ENCODE measurements at regions not wholly inside any gene's neighbourhood (a gene's known extent, or its start where the extent isn't known, plus 50 kb on each side); places are given as distances from the start of the nearest gene placed in this dataset.
"Not testable (repeated sequence)": the region's sequence is repeated elsewhere in the genome, so short reads cannot be mapped to it uniquely, and the experiment has no call there.

- not testable (repeated sequence) for TF ChIP-seq USF2 (IDR thresholded peaks at IDR 0.05; ENCODE audit: low read depth, low read length); CTCF (conservative IDR thresholded peaks at IDR 0.05; ENCODE audit: low read depth, low read length); RFX5 (IDR thresholded peaks at IDR 0.05; ENCODE audit: low read depth, low read length); POLR2A (IDR thresholded peaks at IDR 0.05; ENCODE audit: low read depth, low read length); CEBPB (IDR thresholded peaks at IDR 0.05; ENCODE audit: low read depth, low read length); MXI1 (IDR thresholded peaks at IDR 0.05; ENCODE audit: borderline replicate concordance, low read depth, low read length); ELK1 (IDR thresholded peaks at IDR 0.05; ENCODE audit: borderline replicate concordance, low read depth, low read length); MAZ (IDR thresholded peaks at IDR 0.05; ENCODE audit: borderline replicate concordance, low read depth, low read length); SMC3 (IDR thresholded peaks at IDR 0.05; ENCODE audit: low read depth, low read length); RCOR1 (IDR thresholded peaks at IDR 0.05; ENCODE audit: insufficient replicate concordance, low read length); NFE2L2 (IDR thresholded peaks at IDR 0.05; ENCODE audit: low read depth, low read length)
Measured at GRCh38 chr14:21846902-21847301, 173.3 kb upstream of the OR4E1 start.

Data from IMR-90 (cell line).